Prostate gland (tissue), 2 donors: ENCODE measurements at regions not wholly inside any gene's neighbourhood (a gene's known extent, or its start where the extent isn't known, plus 50 kb on each side); places are given as distances from the start of the nearest gene placed in this dataset.

Experiments
- DNase-seq: peaks from one replicate; pipeline ENCODE4 v3.0.0-alpha.2; 2019; ENCODE audit warnings: low spot score
- H3K27ac ChIP-seq, 2 donors: fragments of 200-600 bp; sonication (generic); 2 replicates each; pipeline ENCODE4 v1.5.1; 2017 to 2019
- H3K27me3 ChIP-seq: fragments of 200-600 bp; sonication (generic); replicated peaks from 2 replicates; pipeline ENCODE4 v1.5.1; 2019; ENCODE audit not compliant: insufficient read depth
- H3K36me3 ChIP-seq, 2 donors: fragments of 200-600 bp; sonication (generic); 1 replicate in 1 of 2; 2 replicates in 1 of 2; pipeline versions ENCODE4 v1.5.1 to v1.8.1; 2017 to 2019
- H3K4me1 ChIP-seq: fragments of 200-600 bp; sonication (generic); replicated peaks from 2 replicates; pipeline ENCODE4 v1.5.1; 2019
- H3K4me3 ChIP-seq, 2 donors: fragments of 200-600 bp; sonication (generic); 2 replicates each; pipeline ENCODE4 v1.5.1; 2017 to 2019
- H3K9me3 ChIP-seq: fragments of 200-600 bp; sonication (generic); 2 replicates; pipeline ENCODE4 v1.5.1; 2017
- POLR2A ChIP-seq: fragments of 450-650 bp; IDR thresholded peaks from one replicate; pipeline ENCODE4 v1.6.1; 2016; ENCODE audit warnings: antibody characterized with exemption, mild to moderate bottlenecking
- POLR2AphosphoS5 ChIP-seq: sonication (generic); formaldehyde crosslinking; IDR thresholded peaks from one replicate; pipeline ENCODE4 v1.6.1; 2017; ENCODE audit warnings: antibody characterized with exemption
- WGBS: methylation state at CpG from one replicate; pipeline ENCODE4 v1.1.5; 2018; 5-methylcytosine and 5-hydroxymethylcytosine counted together
- intact Hi-C: fragments of 100-400 bp; cut with DNase I; formaldehyde crosslinking; loops from one replicate; pipeline ENCODE4 v1.14.2; 2022
- TF ChIP-seq, protein P1 (sequence below), 4 experiments: fragments of 200-600 bp in 2 of 4; fragments of 450-650 bp in 2 of 4; sonication (generic) in 2 of 4; IDR thresholded peaks; 1 replicate in 3 of 4; 2 replicates in 1 of 4; pipeline ENCODE4 v1.5.1; 2016 to 2019; ENCODE audit warnings: antibody characterized with exemption in 4 of 4, mild to moderate bottlenecking in 2 of 4, moderate library complexity in 2 of 4

DNA sequence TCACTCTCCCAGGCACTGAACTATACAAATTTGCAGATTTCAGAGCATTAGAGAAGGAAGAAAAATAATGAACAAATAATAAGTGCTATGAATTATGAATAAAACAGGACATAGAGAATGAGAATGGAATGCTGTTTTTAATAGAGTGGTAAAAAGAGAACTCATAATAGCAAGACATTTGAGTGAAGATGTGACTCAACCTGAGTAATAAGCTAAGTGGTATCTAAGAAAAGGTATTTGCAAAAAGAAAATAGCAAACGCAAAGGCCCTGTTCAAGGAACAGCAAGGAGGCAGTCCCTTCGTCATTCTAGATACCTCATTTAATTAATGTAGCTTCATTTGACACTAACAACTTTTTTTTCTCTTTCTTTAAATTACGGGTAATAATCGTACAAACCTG, 1910.0 kb upstream of the TENM3 start:
- no peak for DNase-seq
- no peaks in the 10 kb centered on the region for H3K27me3 ChIP-seq
- intact Hi-C loops, result no loop called here
- no peaks in the 10 kb centered on the region for H3K4me1 ChIP-seq
- no peak overlapping the region for H3K4me3 ChIP-seq
- H3K36me3 ChIP-seq, result no peaks in the 10 kb centered on the region
- TF ChIP-seq, protein P1, sequence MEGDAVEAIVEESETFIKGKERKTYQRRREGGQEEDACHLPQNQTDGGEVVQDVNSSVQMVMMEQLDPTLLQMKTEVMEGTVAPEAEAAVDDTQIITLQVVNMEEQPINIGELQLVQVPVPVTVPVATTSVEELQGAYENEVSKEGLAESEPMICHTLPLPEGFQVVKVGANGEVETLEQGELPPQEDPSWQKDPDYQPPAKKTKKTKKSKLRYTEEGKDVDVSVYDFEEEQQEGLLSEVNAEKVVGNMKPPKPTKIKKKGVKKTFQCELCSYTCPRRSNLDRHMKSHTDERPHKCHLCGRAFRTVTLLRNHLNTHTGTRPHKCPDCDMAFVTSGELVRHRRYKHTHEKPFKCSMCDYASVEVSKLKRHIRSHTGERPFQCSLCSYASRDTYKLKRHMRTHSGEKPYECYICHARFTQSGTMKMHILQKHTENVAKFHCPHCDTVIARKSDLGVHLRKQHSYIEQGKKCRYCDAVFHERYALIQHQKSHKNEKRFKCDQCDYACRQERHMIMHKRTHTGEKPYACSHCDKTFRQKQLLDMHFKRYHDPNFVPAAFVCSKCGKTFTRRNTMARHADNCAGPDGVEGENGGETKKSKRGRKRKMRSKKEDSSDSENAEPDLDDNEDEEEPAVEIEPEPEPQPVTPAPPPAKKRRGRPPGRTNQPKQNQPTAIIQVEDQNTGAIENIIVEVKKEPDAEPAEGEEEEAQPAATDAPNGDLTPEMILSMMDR (IDR thresholded peaks at IDR 0.05), result no peak
- TF ChIP-seq POLR2A, result no peak
- TF ChIP-seq POLR2AphosphoS5, result no peak
- 88% methylated on average over 4 of the region's 4 CpGs for WGBS
- H3K27ac ChIP-seq, result no peak overlapping the region
- H3K9me3 ChIP-seq, result no peaks in the 10 kb centered on the region

DNA sequence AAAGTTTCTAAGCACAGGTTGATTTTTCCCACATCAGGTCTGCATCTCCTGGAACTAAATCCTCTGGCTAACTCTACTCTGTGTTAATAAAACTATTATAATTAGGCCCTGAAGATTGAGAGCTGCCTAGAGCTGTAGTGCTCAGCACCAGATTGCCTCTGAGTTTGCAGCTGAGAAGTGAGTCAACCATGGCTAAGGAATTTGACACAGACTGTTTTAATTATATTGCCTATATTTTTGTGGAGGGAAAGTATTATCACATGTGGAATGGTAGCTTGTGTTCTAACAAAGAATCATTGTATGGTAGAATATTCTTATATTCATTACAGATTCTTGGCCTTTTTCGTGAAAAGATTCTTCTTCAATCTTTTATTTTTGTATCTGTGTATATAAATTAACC, 1907.6 kb upstream of the TENM3 start:
- Histone ChIP-seq H3K4me3 (no peak overlapping the region), H3K9me3 (no peaks in the 10 kb centered on the region), H3K27ac (no peak overlapping the region), H3K27me3 (no peaks in the 10 kb centered on the region), H3K36me3 (no peaks in the 10 kb centered on the region), H3K4me1 (no peaks in the 10 kb centered on the region)
- 83% methylated on average over 1 of the region's 1 CpG for WGBS
- no peak for DNase-seq
- intact Hi-C loops, result no loop called here
- TF ChIP-seq POLR2AphosphoS5, result no peak
- TF ChIP-seq, protein P1 (IDR thresholded peaks at IDR 0.05), result no peak

DNA sequence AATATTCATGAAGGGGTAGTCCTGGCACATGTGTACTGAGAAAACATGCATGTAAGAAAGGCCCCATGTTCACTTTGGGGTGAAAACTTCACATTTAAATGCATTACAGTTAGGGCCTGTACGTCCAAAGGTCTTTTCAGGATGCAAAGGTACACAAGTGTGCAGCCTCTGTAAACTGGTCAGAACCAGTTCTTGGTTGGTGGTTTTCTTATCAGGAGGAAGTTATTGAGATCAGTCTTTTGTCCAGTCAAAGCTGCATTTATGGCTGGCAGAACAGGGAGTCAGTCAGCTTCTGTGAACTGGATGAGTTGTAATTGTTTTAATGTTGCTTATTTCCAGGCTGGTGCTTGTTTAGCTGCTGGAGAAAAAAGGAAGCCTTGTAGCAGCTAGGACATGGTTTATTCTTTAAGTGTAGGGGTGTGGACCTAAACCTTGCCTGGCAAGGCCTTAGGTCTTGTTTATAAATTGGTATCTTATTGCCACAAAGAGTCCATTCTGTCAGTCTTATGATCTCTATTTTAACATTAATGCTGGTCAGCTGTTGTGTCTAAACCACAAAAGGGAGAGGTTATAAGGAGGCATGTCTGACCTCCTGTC, 1906.6 kb upstream of the TENM3 start:
- H3K9me3 ChIP-seq, result no peaks in the 10 kb centered on the region
- 54% methylated on average over 1 of the region's 1 CpG for WGBS
- no peaks in the 10 kb centered on the region for H3K36me3 ChIP-seq
- no peak for DNase-seq
- H3K27ac ChIP-seq, result no peak overlapping the region
- no peak overlapping the region for H3K4me3 ChIP-seq
- no peaks in the 10 kb centered on the region for H3K4me1 ChIP-seq
- H3K27me3 ChIP-seq, result no peaks in the 10 kb centered on the region
- intact Hi-C loops, result no loop called here
- TF ChIP-seq, protein P1 (IDR thresholded peaks at IDR 0.05), result no peak
- TF ChIP-seq POLR2A, result no peak
- no peak for TF ChIP-seq POLR2AphosphoS5

DNA sequence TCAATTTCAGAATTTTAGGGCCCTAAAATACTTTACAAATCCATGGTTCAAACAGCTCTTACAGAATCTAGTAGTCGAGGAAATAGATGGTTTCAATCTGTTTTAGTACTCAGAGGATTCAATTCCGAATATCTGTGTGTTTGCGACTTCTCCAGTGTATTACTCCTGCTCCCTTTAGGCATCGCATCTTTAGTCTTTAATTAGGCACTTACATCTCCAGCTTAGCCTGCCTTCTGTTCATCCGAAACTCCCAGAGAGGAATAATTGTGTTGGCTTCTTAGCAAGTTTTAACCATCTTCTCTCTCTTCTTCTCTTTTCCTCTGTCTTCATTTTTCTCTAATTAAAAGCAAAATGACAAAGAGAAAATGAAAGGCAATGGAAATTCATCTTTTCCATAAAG, 1901.3 kb upstream of the TENM3 start:
- H3K9me3 ChIP-seq, result no peaks in the 10 kb centered on the region
- no peak overlapping the region for H3K4me3 ChIP-seq
- 84% methylated on average over 5 of the region's 5 CpGs for WGBS
- H3K27ac ChIP-seq, result no peak overlapping the region
- no peak for DNase-seq
- H3K4me1 ChIP-seq, result no peaks in the 10 kb centered on the region
- TF ChIP-seq POLR2AphosphoS5 (no peak), POLR2A (no peak)
- TF ChIP-seq, protein P1 (IDR thresholded peaks at IDR 0.05), result no peak
- no peaks in the 10 kb centered on the region for H3K27me3 ChIP-seq
- no peaks in the 10 kb centered on the region for H3K36me3 ChIP-seq
- intact Hi-C loops, result no loop called here

DNA sequence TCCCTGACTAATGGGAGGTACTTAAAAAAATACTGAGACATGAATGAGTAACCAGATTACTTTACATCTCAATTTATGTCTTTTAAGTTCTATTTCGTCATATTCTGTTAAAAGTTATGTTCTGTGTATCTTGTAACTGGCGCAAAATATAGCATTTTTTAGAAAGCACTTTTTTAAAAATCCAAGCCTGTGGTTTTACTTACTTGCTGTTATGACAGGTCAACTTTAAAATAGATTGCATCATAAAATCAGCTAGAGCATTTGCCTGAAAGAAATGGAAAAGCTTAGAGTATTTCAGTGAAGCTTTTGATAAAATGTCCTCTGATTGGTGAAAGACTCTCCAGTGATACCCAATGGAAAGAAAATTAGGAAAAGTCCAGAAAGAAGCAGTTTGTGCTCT, 1892.3 kb upstream of the TENM3 start:
- H3K27me3 ChIP-seq, result no peaks in the 10 kb centered on the region
- TF ChIP-seq POLR2AphosphoS5 (no peak), POLR2A (no peak)
- TF ChIP-seq, protein P1 (IDR thresholded peaks at IDR 0.05), result no peak
- H3K27ac ChIP-seq, result no peak overlapping the region
- no peaks in the 10 kb centered on the region for H3K4me1 ChIP-seq
- no peaks in the 10 kb centered on the region for H3K9me3 ChIP-seq
- no peak overlapping the region for H3K4me3 ChIP-seq
- no peaks in the 10 kb centered on the region for H3K36me3 ChIP-seq
- intact Hi-C loops, result no loop called here
- no peak for DNase-seq
- 76% methylated on average over 2 of the region's 2 CpGs for WGBS
